H9 (cell line): ENCODE measurements at regions not wholly inside any gene's neighbourhood (a gene's known extent, or its start where the extent isn't known, plus 50 kb on each side); places are given as distances from the start of the nearest gene placed in this dataset.

Experiments
- DNase-seq: peaks from one replicate; pipeline ENCODE4 v3.0.0-alpha.2; 2017
- H2AFZ ChIP-seq: one replicate; pipeline ENCODE4 v1.6.1; 2013; ENCODE audit warnings: mild to moderate bottlenecking, low read length, control low read depth, moderate library complexity
- H2AK5ac ChIP-seq: 2 replicates; pipeline ENCODE4 v1.6.1; 2013; ENCODE audit warnings: low read length, control low read depth, mixed read lengths; ENCODE audit not compliant: insufficient read length
- H2BK120ac ChIP-seq: one replicate; pipeline ENCODE4 v1.6.1; 2013; ENCODE audit warnings: low read depth, mild to moderate bottlenecking, low read length, control low read depth, inconsistent platforms; ENCODE audit not compliant: poor library complexity, severe bottlenecking
- H2BK12ac ChIP-seq: 2 replicates; pipeline ENCODE4 v1.6.1; 2013; ENCODE audit warnings: low read length, control low read depth, mixed read lengths, low read depth; ENCODE audit not compliant: insufficient read length
- H2BK15ac ChIP-seq: 2 replicates; pipeline ENCODE4 v1.6.1; 2013; ENCODE audit warnings: low read depth, low read length, control low read depth
- H2BK20ac ChIP-seq: one replicate; pipeline ENCODE4 v1.6.1; 2013; ENCODE audit warnings: low read depth, mild to moderate bottlenecking, low read length, control low read depth, inconsistent platforms; ENCODE audit not compliant: poor library complexity, severe bottlenecking
- H2BK5ac ChIP-seq: 2 replicates; pipeline ENCODE4 v1.6.1; 2013; ENCODE audit warnings: low read length, control low read depth, mixed read lengths; ENCODE audit not compliant: insufficient read length
- H3K14ac ChIP-seq: 2 replicates; pipeline ENCODE4 v1.6.1; 2013; ENCODE audit warnings: low read length, control low read depth; ENCODE audit not compliant: insufficient read depth
- H3K18ac ChIP-seq: 2 replicates; pipeline ENCODE4 v1.6.1; 2013; ENCODE audit warnings: low read depth, mild to moderate bottlenecking, mixed read lengths, low read length, control low read depth; ENCODE audit not compliant: insufficient read length
- H3K23ac ChIP-seq: 2 replicates; pipeline ENCODE4 v1.6.1; 2013; ENCODE audit warnings: low read length, control low read depth, mixed read lengths, low read depth; ENCODE audit not compliant: insufficient read length
- H3K23me2 ChIP-seq: 2 replicates; pipeline ENCODE4 v1.6.1; 2013; ENCODE audit warnings: low read depth, mild to moderate bottlenecking, mixed read lengths, low read length, control low read depth; ENCODE audit not compliant: insufficient read length, poor library complexity, severe bottlenecking
- H3K27ac ChIP-seq: 2 replicates; pipeline ENCODE4 v1.5.1; 2013; ENCODE audit warnings: low read length, control low read depth, mixed read lengths, low read depth; ENCODE audit not compliant: insufficient read length
- H3K27me3 ChIP-seq: 2 replicates; pipeline ENCODE4 v1.6.1; 2013; ENCODE audit warnings: low read length, control low read depth, inconsistent platforms; ENCODE audit not compliant: insufficient read depth
- H3K4ac ChIP-seq: 2 replicates; pipeline ENCODE4 v1.6.1; 2013; ENCODE audit warnings: low read depth, mild to moderate bottlenecking, control low read depth, inconsistent platforms, low read length, moderate library complexity
- H3K4me1 ChIP-seq: 2 replicates; pipeline ENCODE4 v1.6.1; 2013; ENCODE audit warnings: low read length, control low read depth, inconsistent platforms; ENCODE audit not compliant: insufficient read depth
- H3K4me2 ChIP-seq: 2 replicates; pipeline ENCODE4 v1.6.1; 2013; ENCODE audit warnings: low read length, control low read depth, mixed read lengths; ENCODE audit not compliant: insufficient read length, insufficient read depth
- H3K56ac ChIP-seq: 2 replicates; pipeline ENCODE4 v1.6.1; 2013; ENCODE audit warnings: low read depth, mild to moderate bottlenecking, mixed read lengths, low read length, control low read depth; ENCODE audit not compliant: insufficient read length
- H3K79me1 ChIP-seq: 2 replicates; pipeline ENCODE4 v1.6.1; 2013; ENCODE audit warnings: low read depth, mild to moderate bottlenecking, moderate library complexity, low read length, control low read depth, inconsistent platforms; ENCODE audit not compliant: insufficient read depth, poor library complexity, severe bottlenecking
- H3K79me2 ChIP-seq: 2 replicates; pipeline ENCODE4 v1.6.1; 2013; ENCODE audit warnings: low read length, control low read depth, inconsistent platforms; ENCODE audit not compliant: insufficient read depth
- H3K9ac ChIP-seq: 2 replicates; pipeline ENCODE4 v1.6.1; 2013; ENCODE audit warnings: low read length, control low read depth, mixed read lengths; ENCODE audit not compliant: insufficient read length; ENCODE audit errors: extremely low read depth
- H3K9me3 ChIP-seq: one replicate; pipeline ENCODE4 v1.6.1; 2013; ENCODE audit warnings: low read depth, low read length, inconsistent platforms; ENCODE audit not compliant: control insufficient read depth
- H3T11ph ChIP-seq: one replicate; pipeline ENCODE4 v1.6.1; 2013; ENCODE audit warnings: mild to moderate bottlenecking, low read length, control low read depth, inconsistent platforms
- H4K20me1 ChIP-seq: one replicate; pipeline ENCODE4 v1.6.1; 2013; ENCODE audit not compliant: control insufficient read depth, insufficient read length, insufficient read depth
- H4K5ac ChIP-seq: 2 replicates; pipeline ENCODE4 v1.6.1; 2013; ENCODE audit warnings: low read depth, mild to moderate bottlenecking, mixed read lengths, low read length, control low read depth; ENCODE audit not compliant: insufficient read length
- H4K8ac ChIP-seq: replicated peaks from 2 replicates; pipeline ENCODE4 v1.6.1; 2013; ENCODE audit warnings: low read length, control low read depth, mixed read lengths, low read depth; ENCODE audit not compliant: insufficient read length
- H4K91ac ChIP-seq: 2 replicates; pipeline ENCODE4 v1.6.1; 2013; ENCODE audit warnings: low read depth, mild to moderate bottlenecking, moderate library complexity, mixed read lengths, low read length, control low read depth; ENCODE audit not compliant: insufficient read length
- H3K27ac Mint-ChIP-seq, 3 experiments: 2 replicates in 2 of 3; 3 replicates in 1 of 3; pipeline ENCODE4 v1.8.0; 2020 to 2021; ENCODE audit warnings: mixed read lengths in 3 of 3, mild to moderate bottlenecking in 1 of 3, moderate library complexity in 1 of 3
- H3K27me3 Mint-ChIP-seq: 2 replicates; pipeline ENCODE4 v1.8.0; 2021; ENCODE audit warnings: low read depth, mild to moderate bottlenecking, moderate library complexity, mixed read lengths
- H3K36me3 Mint-ChIP-seq, 3 experiments: 2 replicates in 2 of 3; 3 replicates in 1 of 3; pipeline ENCODE4 v1.8.0; 2020 to 2021; ENCODE audit warnings: low read depth in 3 of 3, mixed read lengths in 3 of 3; ENCODE audit not compliant: insufficient read depth in 1 of 3
- H3K4me1 Mint-ChIP-seq, 2 experiments: 2 replicates each; pipeline ENCODE4 v1.8.0; 2020; ENCODE audit warnings: mixed read lengths in 2 of 2
- H3K4me3 Mint-ChIP-seq, 2 experiments: 2 replicates in 1 of 2; 3 replicates in 1 of 2; pipeline ENCODE4 v1.8.0; 2020 to 2021; ENCODE audit warnings: mild to moderate bottlenecking in 2 of 2, mixed read lengths in 2 of 2, moderate library complexity in 1 of 2
- H3K9me3 Mint-ChIP-seq, 2 experiments: 2 replicates in 1 of 2; 3 replicates in 1 of 2; pipeline ENCODE4 v1.8.0; 2020; ENCODE audit warnings: mild to moderate bottlenecking in 2 of 2, mixed read lengths in 2 of 2, moderate library complexity in 1 of 2
- WGBS: extraction: QIAGEN DNeasy Blood & Tissue Kit; methylation state at CpG from one replicate; pipeline ENCODE4 v1.1.7; 2013; ENCODE audit warnings: missing lambda C conversion rate, low lambda C conversion rate, mixed read lengths; ENCODE audit not compliant: insufficient read length; ENCODE audit errors: extremely low coverage; 5-methylcytosine and 5-hydroxymethylcytosine counted together
- TF ChIP-seq, protein P1 (sequence below): fragments of 200-600 bp; sonication (generic); conservative IDR thresholded peaks from 3 replicates; pipeline ENCODE4 v1.8.0; 2021; ENCODE audit warnings: antibody characterized with exemption, mild to moderate bottlenecking

DNA sequence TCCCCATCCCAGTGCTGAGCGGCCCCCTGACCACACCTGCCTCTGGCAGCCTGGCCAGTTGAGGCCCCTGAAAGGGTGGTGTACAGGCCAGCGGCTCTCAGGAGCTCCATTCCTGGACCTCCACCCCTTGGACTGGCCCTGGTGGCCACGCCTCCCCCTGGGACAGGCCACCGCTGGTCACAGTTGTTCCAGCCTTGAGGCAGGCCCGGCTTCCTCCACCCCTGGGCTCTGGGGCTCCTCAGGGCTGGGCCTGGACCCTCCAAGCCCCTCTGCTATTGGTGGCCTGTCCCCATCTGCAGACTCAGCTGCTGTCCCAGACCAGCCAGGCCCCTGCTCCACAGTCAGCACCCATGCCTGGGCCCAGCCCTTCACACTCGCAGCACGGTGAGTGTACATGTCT lies 93.2 kb upstream of the NKX1-1 start:
- Histone ChIP-seq H3K18ac (no peak overlapping the region), H3K79me1 (no peaks in the 10 kb centered on the region), H3T11ph (no peak overlapping the region), H4K91ac (no peak overlapping the region), H3K79me2 (no peaks in the 10 kb centered on the region), H4K8ac (no peak overlapping the region), H2BK20ac (no peak overlapping the region), H3K4me2 (no peak overlapping the region), H2AK5ac (no peak overlapping the region), H4K20me1 (no peaks in the 10 kb centered on the region), H2BK120ac (no peak overlapping the region), H3K9ac (no peak overlapping the region), H2BK12ac (no peak overlapping the region), H3K4ac (no peak overlapping the region), H3K14ac (no peak overlapping the region), H3K27me3 (no peaks in the 10 kb centered on the region), H2BK15ac (no peak overlapping the region), H3K56ac (no peak overlapping the region), H3K23ac (no peak overlapping the region), H3K23me2 (no peaks in the 10 kb centered on the region), H3K4me1 (no peaks in the 10 kb centered on the region), H3K27ac (no peak overlapping the region), H3K9me3 (no peaks in the 10 kb centered on the region), H4K5ac (no peak overlapping the region), H2BK5ac (no peak overlapping the region), H2AFZ (no peak overlapping the region)
- Mint-ChIP-seq H3K27me3 (peaks cover 2% of the 10 kb centered on the region; the same call in 1 of the 2 replicates), H3K4me3 (no peak overlapping the region), H3K27ac (no peak overlapping the region), H3K9me3 (no peaks in the 10 kb centered on the region), H3K36me3 (peaks cover 0 to 2% (median 0%) of the 10 kb centered on the region in 3 experiments; a peak in 1 of 7 replicates), H3K4me1 (no peaks in the 10 kb centered on the region)
- WGBS: no CpG with 5 or more reads among the region's 7 CpGs
- TF ChIP-seq, protein P1, sequence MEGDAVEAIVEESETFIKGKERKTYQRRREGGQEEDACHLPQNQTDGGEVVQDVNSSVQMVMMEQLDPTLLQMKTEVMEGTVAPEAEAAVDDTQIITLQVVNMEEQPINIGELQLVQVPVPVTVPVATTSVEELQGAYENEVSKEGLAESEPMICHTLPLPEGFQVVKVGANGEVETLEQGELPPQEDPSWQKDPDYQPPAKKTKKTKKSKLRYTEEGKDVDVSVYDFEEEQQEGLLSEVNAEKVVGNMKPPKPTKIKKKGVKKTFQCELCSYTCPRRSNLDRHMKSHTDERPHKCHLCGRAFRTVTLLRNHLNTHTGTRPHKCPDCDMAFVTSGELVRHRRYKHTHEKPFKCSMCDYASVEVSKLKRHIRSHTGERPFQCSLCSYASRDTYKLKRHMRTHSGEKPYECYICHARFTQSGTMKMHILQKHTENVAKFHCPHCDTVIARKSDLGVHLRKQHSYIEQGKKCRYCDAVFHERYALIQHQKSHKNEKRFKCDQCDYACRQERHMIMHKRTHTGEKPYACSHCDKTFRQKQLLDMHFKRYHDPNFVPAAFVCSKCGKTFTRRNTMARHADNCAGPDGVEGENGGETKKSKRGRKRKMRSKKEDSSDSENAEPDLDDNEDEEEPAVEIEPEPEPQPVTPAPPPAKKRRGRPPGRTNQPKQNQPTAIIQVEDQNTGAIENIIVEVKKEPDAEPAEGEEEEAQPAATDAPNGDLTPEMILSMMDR: no peak
- no peak for DNase-seq
